GM19238 (cell line): ENCODE measurements at regions not wholly inside any gene's neighbourhood (a gene's known extent, or its start where the extent isn't known, plus 50 kb on each side); places are given as distances from the start of the nearest gene placed in this dataset.

ENCODE experiments used
- DNase-seq: peaks from one replicate; pipeline ENCODE4 v3.0.0; 2011; ENCODE audit warnings: low spot score; ENCODE audit not compliant: insufficient read length

- DNase-seq, result no peak
These were observed 108.4 kb downstream of the LSM3 start for GRCh38 chr3:14286887-14287500.

GRCh38 chr3:14288177-14288788 lies 109.7 kb downstream of the LSM3 start:
- no peak for DNase-seq

- no peak for DNase-seq
These were observed 110.3 kb downstream of the LSM3 start for GRCh38 chr3:14288833-14289451.

- DNase-seq, result no peak
These were observed 111.2 kb downstream of the LSM3 start for GRCh38 chr3:14289590-14290461.

GRCh38 chr3:14290631-14291385 lies 111.6 kb upstream of the SLC6A6 start:
- DNase-seq, result no peak

- DNase-seq, result no peak
These were observed 107.4 kb upstream of the SLC6A6 start for GRCh38 chr3:14295037-14295436.

GRCh38 chr3:14295801-14296200 lies 106.6 kb upstream of the SLC6A6 start:
- DNase-seq, result no peak

GRCh38 chr3:14297305-14297704 lies 105.1 kb upstream of the SLC6A6 start:
- DNase-seq, result no peak

- no peak for DNase-seq
These were observed 104.6 kb upstream of the SLC6A6 start for GRCh38 chr3:14297784-14298236.

- DNase-seq, result no peak
These were observed 104.0 kb upstream of the SLC6A6 start for GRCh38 chr3:14298442-14298841.

- DNase-seq, result no peak
These were observed 103.3 kb upstream of the SLC6A6 start for GRCh38 chr3:14298991-14299555.

GRCh38 chr3:14299767-14300166 lies 102.6 kb upstream of the SLC6A6 start:
- DNase-seq, result no peak

GRCh38 chr3:14300721-14301399 lies 101.5 kb upstream of the SLC6A6 start:
- DNase-seq, result no peak

- no peak for DNase-seq
These were observed 100.8 kb upstream of the SLC6A6 start for GRCh38 chr3:14301558-14301957.

- DNase-seq, result no peak
These were observed 98.9 kb upstream of the SLC6A6 start for GRCh38 chr3:14303336-14304100.

- DNase-seq, result no peak
These were observed 98.0 kb upstream of the SLC6A6 start for GRCh38 chr3:14304101-14305045.

- no peak for DNase-seq
These were observed 97.1 kb upstream of the SLC6A6 start for GRCh38 chr3:14305324-14305723.

GRCh38 chr3:14306142-14306541 lies 96.3 kb upstream of the SLC6A6 start:
- no peak for DNase-seq
